ENCODE measurements at regions not wholly inside any gene's neighbourhood (a gene's known extent, or its start where the extent isn't known, plus 50 kb on each side); places are given as distances from the start of the nearest gene placed in this dataset.

- H2BK15ac ChIP-seq (ENCODE audit: low read depth, low read length) = no peak overlapping the region
- no peak for DNase-seq
- peaks cover 6% of the 10 kb centered on the region; the same call in 1 of the 2 replicates for H3K4me1 ChIP-seq (ENCODE audit: insufficient read depth, low read length)
- no peak overlapping the region for H4K5ac ChIP-seq (ENCODE audit: insufficient read length, low read depth, low read length)
- H3K18ac ChIP-seq (ENCODE audit: insufficient read length, low read depth, low read length) = no peak overlapping the region
- no peaks in the 10 kb centered on the region for H3K79me1 ChIP-seq (ENCODE audit: insufficient read depth, low read depth, low read length, poor library complexity, severe bottlenecking)
- no peak overlapping the region for H2AFZ ChIP-seq (ENCODE audit: low read length)
- no CpG with 5 or more reads among the region's 9 CpGs for WGBS (ENCODE audit: extremely low coverage, insufficient read length, low lambda C conversion rate)
- no peak overlapping the region for H2BK12ac ChIP-seq (ENCODE audit: insufficient read length, low read depth, low read length)
- H3K14ac ChIP-seq (ENCODE audit: insufficient read depth, low read length) = no peak overlapping the region
- H3K27me3 ChIP-seq (ENCODE audit: insufficient read depth, low read length) = peaks cover 5% of the 10 kb centered on the region; the same call in 1 of the 2 replicates
- H3K27ac ChIP-seq (ENCODE audit: insufficient read length, low read depth, low read length) = no peak overlapping the region
- H3K79me2 ChIP-seq (ENCODE audit: insufficient read depth, low read length) = no peaks in the 10 kb centered on the region
- H2BK5ac ChIP-seq (ENCODE audit: insufficient read length, low read length) = no peak overlapping the region
- H3K23ac ChIP-seq (ENCODE audit: insufficient read length, low read depth, low read length) = no peak overlapping the region
- no peak overlapping the region for H2BK20ac ChIP-seq (ENCODE audit: low read depth, low read length, poor library complexity, severe bottlenecking)
- no peak overlapping the region for H3K9ac ChIP-seq (ENCODE audit: extremely low read depth, insufficient read length, low read length)
- Mint-ChIP-seq H3K4me1 (peaks cover 52 to 56% of the 10 kb centered on the region in 2 experiments), H3K27me3 (ENCODE audit: low read depth) (peaks cover 68% of the 10 kb centered on the region), H3K27ac (no peak overlapping the region), H3K36me3 (ENCODE audit: insufficient read depth in 1 of 3, low read depth in 3 of 3) (no peaks in the 10 kb centered on the region), H3K9me3 (no peaks in the 10 kb centered on the region; a peak in 1 of 5 replicates), H3K4me3 (no peak overlapping the region; a peak in 1 of 5 replicates)
- no peak overlapping the region for H4K91ac ChIP-seq (ENCODE audit: insufficient read length, low read depth, low read length)
- no peaks in the 10 kb centered on the region for H3K23me2 ChIP-seq (ENCODE audit: insufficient read length, low read depth, low read length, poor library complexity, severe bottlenecking)
- H3K56ac ChIP-seq (ENCODE audit: insufficient read length, low read depth, low read length) = no peak overlapping the region
- H4K20me1 ChIP-seq (ENCODE audit: control insufficient read depth, insufficient read depth, insufficient read length) = no peaks in the 10 kb centered on the region
- no peak overlapping the region for H3K4ac ChIP-seq (ENCODE audit: low read depth, low read length)
- H2BK120ac ChIP-seq (ENCODE audit: low read depth, low read length, poor library complexity, severe bottlenecking) = no peak overlapping the region
- no peak overlapping the region for H3T11ph ChIP-seq (ENCODE audit: low read length)
- H3K9me3 ChIP-seq (ENCODE audit: control insufficient read depth, low read depth, low read length) = no peaks in the 10 kb centered on the region
- TF ChIP-seq, protein P1, sequence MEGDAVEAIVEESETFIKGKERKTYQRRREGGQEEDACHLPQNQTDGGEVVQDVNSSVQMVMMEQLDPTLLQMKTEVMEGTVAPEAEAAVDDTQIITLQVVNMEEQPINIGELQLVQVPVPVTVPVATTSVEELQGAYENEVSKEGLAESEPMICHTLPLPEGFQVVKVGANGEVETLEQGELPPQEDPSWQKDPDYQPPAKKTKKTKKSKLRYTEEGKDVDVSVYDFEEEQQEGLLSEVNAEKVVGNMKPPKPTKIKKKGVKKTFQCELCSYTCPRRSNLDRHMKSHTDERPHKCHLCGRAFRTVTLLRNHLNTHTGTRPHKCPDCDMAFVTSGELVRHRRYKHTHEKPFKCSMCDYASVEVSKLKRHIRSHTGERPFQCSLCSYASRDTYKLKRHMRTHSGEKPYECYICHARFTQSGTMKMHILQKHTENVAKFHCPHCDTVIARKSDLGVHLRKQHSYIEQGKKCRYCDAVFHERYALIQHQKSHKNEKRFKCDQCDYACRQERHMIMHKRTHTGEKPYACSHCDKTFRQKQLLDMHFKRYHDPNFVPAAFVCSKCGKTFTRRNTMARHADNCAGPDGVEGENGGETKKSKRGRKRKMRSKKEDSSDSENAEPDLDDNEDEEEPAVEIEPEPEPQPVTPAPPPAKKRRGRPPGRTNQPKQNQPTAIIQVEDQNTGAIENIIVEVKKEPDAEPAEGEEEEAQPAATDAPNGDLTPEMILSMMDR (conservative IDR thresholded peaks at IDR 0.05) = no peak
- no peak overlapping the region for H2AK5ac ChIP-seq (ENCODE audit: insufficient read length, low read length)
- no peak overlapping the region for H4K8ac ChIP-seq (replicated peaks; ENCODE audit: insufficient read length, low read depth, low read length)
- H3K4me2 ChIP-seq (ENCODE audit: insufficient read depth, insufficient read length, low read length) = no peak overlapping the region
Observed at GRCh38 chr11:119790476-119790875, 61.5 kb upstream of the NECTIN1 start.
